ENCODE measurements at regions not wholly inside any gene's neighbourhood (a gene's known extent, or its start where the extent isn't known, plus 50 kb on each side); places are given as distances from the start of the nearest gene placed in this dataset.
A peak's percentile ranks its signal among the peaks of the same experiment; 100 is the strongest.

- Mint-ChIP-seq H3K27me3 (ENCODE audit: insufficient read depth) (peaks cover 11% of the 10 kb centered on the region), H3K4me3 (no peak overlapping the region), H3K9me3 (no peaks in the 10 kb centered on the region), H3K27ac (no peak overlapping the region), H3K36me3 (ENCODE audit: low read depth) (no peaks in the 10 kb centered on the region), H3K4me1 (peaks cover 6% of the 10 kb centered on the region)
- H3K27me3 ChIP-seq (ENCODE audit: control insufficient read depth, insufficient read depth, low read length, poor library complexity, severe bottlenecking), result no peaks in the 10 kb centered on the region
- H3K9me3 ChIP-seq (ENCODE audit: control insufficient read depth, low read length), result no peaks in the 10 kb centered on the region
- TF ChIP-seq CTCF (conservative IDR thresholded peaks at IDR 0.05), result peak; percentile 94
- H3K9ac ChIP-seq (ENCODE audit: extremely low read depth, low read length, poor library complexity, severe bottlenecking), result no peak overlapping the region
- H3K27ac ChIP-seq (ENCODE audit: low read depth, low read length), result no peak overlapping the region
- whole genome bisulfite sequencing, 2 experiments (ENCODE audit: insufficient coverage in 1 of 2, insufficient read length in 1 of 2), result 17 to 60% methylated on average over 2 to 8 of the region's 8 CpGs
- H3K36me3 ChIP-seq (ENCODE audit: control insufficient read depth, insufficient read depth, low read length), result no peaks in the 10 kb centered on the region
- peak; percentile 92 for DNase-seq
- H3K4me3 ChIP-seq (ENCODE audit: low read length), result no peak overlapping the region
- H3K4me1 ChIP-seq (ENCODE audit: control insufficient read depth, insufficient read depth, low read length), result peaks cover 2% of the 10 kb centered on the region
These were observed 643.1 kb upstream of the ARGLU1 start for GRCh38 chr13:107211073-107211472.

- Histone ChIP-seq H3K9me3 (ENCODE audit: control insufficient read depth, low read length) (no peaks in the 10 kb centered on the region), H3K9ac (ENCODE audit: extremely low read depth, low read length, poor library complexity, severe bottlenecking) (no peak overlapping the region), H3K4me1 (ENCODE audit: control insufficient read depth, insufficient read depth, low read length) (peaks cover 2% of the 10 kb centered on the region), H3K36me3 (ENCODE audit: control insufficient read depth, insufficient read depth, low read length) (no peaks in the 10 kb centered on the region), H3K4me3 (ENCODE audit: low read length) (no peak overlapping the region), H3K27me3 (ENCODE audit: control insufficient read depth, insufficient read depth, low read length, poor library complexity, severe bottlenecking) (no peaks in the 10 kb centered on the region), H3K27ac (ENCODE audit: low read depth, low read length) (no peak overlapping the region)
- Mint-ChIP-seq H3K4me3 (no peak overlapping the region), H3K9me3 (no peaks in the 10 kb centered on the region), H3K4me1 (peaks cover 6% of the 10 kb centered on the region), H3K27me3 (ENCODE audit: insufficient read depth) (peaks cover 11% of the 10 kb centered on the region), H3K27ac (no peak overlapping the region), H3K36me3 (ENCODE audit: low read depth) (no peaks in the 10 kb centered on the region)
- WGBS, 2 experiments (ENCODE audit: insufficient coverage in 1 of 2, insufficient read length in 1 of 2), result 83 to 88% methylated on average over 7 of the region's 7 CpGs
- TF ChIP-seq CTCF (conservative IDR thresholded peaks at IDR 0.05), result no peak
- no peak for DNase-seq
These were observed 642.7 kb upstream of the ARGLU1 start for GRCh38 chr13:107210723-107211030.

- no peaks in the 10 kb centered on the region for H3K9me3 Mint-ChIP-seq
- Histone ChIP-seq H3K36me3 (ENCODE audit: control insufficient read depth, insufficient read depth, low read length) (no peaks in the 10 kb centered on the region), H3K27ac (ENCODE audit: low read depth, low read length) (no peak overlapping the region), H3K9me3 (ENCODE audit: control insufficient read depth, low read length) (no peaks in the 10 kb centered on the region), H3K9ac (ENCODE audit: extremely low read depth, low read length, poor library complexity, severe bottlenecking) (no peak overlapping the region), H3K27me3 (ENCODE audit: control insufficient read depth, insufficient read depth, low read length, poor library complexity, severe bottlenecking) (no peaks in the 10 kb centered on the region), H3K4me3 (ENCODE audit: low read length) (no peak overlapping the region), H3K4me1 (ENCODE audit: control insufficient read depth, insufficient read depth, low read length) (peaks cover 2% of the 10 kb centered on the region)
- H3K27ac Mint-ChIP-seq, result no peak overlapping the region
- H3K4me3 Mint-ChIP-seq, result no peak overlapping the region
- TF ChIP-seq CTCF (conservative IDR thresholded peaks at IDR 0.05), result no peak
- no peak for DNase-seq
- H3K27me3 Mint-ChIP-seq (ENCODE audit: insufficient read depth), result peaks cover 13% of the 10 kb centered on the region
- WGBS, 2 experiments (ENCODE audit: insufficient coverage in 1 of 2, insufficient read length in 1 of 2), result 92 to 94% methylated on average over 8 to 9 of the region's 11 CpGs
- H3K4me1 Mint-ChIP-seq, result peaks cover 9% of the 10 kb centered on the region
- H3K36me3 Mint-ChIP-seq (ENCODE audit: low read depth), result no peaks in the 10 kb centered on the region
These were observed 642.1 kb upstream of the ARGLU1 start for GRCh38 chr13:107209824-107210722.
